WTC11 (cell line): ENCODE measurements at regions not wholly inside any gene's neighbourhood (a gene's known extent, or its start where the extent isn't known, plus 50 kb on each side); places are given as distances from the start of the nearest gene placed in this dataset.

ENCODE experiments used
- FOXK1 ChIP-seq: sonication (generic); formaldehyde crosslinking; IDR thresholded peaks from 2 replicates; pipeline ENCODE4 v1.8.0; 2022; ENCODE audit warnings: mild to moderate bottlenecking, moderate library complexity, missing genetic modification reagents
- IRF2 ChIP-seq: sonication (generic); formaldehyde crosslinking; IDR thresholded peaks from 2 replicates; pipeline ENCODE4 v1.8.0; 2022; ENCODE audit warnings: low read depth, missing genetic modification reagents, borderline replicate concordance
- MXD4 ChIP-seq: fragments of 250-450 bp; sonication (Bioruptor Pico); IDR thresholded peaks from 2 replicates; pipeline ENCODE4 v1.8.0; 2021; ENCODE audit warnings: mild to moderate bottlenecking, moderate library complexity, borderline replicate concordance
- ZBTB21 ChIP-seq: sonication (generic); formaldehyde crosslinking; IDR thresholded peaks from 2 replicates; pipeline ENCODE4 v1.8.1; 2023; ENCODE audit warnings: mild to moderate bottlenecking, missing genetic modification reagents, borderline replicate concordance
- TF ChIP-seq, protein P1 (sequence below): sonication (generic); formaldehyde crosslinking; IDR thresholded peaks from 2 replicates; pipeline ENCODE4 v1.8.1; 2022; ENCODE audit warnings: missing genetic modification reagents, borderline replicate concordance
- TF ChIP-seq, protein P2 (sequence below): fragments of 200-600 bp; IDR thresholded peaks from 2 replicates; pipeline ENCODE4 v1.8.0; 2022; ENCODE audit warnings: antibody characterized with exemption
- TF ChIP-seq, protein P3 (sequence below): sonication (generic); formaldehyde crosslinking; IDR thresholded peaks from 2 replicates; pipeline ENCODE4 v1.8.0; 2022; ENCODE audit warnings: mild to moderate bottlenecking, missing genetic modification reagents

GRCh38 chr11:106309070-106309684, 231.7 kb downstream of the AASDHPPT start:
- TF ChIP-seq, protein P1, sequence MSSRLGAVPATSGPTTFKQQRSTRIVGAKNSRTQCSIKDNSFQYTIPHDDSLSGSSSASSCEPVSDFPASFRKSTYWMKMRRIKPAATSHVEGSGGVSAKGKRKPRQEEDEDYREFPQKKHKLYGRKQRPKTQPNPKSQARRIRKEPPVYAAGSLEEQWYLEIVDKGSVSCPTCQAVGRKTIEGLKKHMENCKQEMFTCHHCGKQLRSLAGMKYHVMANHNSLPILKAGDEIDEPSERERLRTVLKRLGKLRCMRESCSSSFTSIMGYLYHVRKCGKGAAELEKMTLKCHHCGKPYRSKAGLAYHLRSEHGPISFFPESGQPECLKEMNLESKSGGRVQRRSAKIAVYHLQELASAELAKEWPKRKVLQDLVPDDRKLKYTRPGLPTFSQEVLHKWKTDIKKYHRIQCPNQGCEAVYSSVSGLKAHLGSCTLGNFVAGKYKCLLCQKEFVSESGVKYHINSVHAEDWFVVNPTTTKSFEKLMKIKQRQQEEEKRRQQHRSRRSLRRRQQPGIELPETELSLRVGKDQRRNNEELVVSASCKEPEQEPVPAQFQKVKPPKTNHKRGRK (CRISPR knock-in tag), result no peak
- TF ChIP-seq IRF2 (CRISPR knock-in tag) (no peak), FOXK1 (CRISPR knock-in tag) (no peak), ZBTB21 (CRISPR knock-in tag) (no peak), MXD4 (no peak)
- TF ChIP-seq, protein P2, sequence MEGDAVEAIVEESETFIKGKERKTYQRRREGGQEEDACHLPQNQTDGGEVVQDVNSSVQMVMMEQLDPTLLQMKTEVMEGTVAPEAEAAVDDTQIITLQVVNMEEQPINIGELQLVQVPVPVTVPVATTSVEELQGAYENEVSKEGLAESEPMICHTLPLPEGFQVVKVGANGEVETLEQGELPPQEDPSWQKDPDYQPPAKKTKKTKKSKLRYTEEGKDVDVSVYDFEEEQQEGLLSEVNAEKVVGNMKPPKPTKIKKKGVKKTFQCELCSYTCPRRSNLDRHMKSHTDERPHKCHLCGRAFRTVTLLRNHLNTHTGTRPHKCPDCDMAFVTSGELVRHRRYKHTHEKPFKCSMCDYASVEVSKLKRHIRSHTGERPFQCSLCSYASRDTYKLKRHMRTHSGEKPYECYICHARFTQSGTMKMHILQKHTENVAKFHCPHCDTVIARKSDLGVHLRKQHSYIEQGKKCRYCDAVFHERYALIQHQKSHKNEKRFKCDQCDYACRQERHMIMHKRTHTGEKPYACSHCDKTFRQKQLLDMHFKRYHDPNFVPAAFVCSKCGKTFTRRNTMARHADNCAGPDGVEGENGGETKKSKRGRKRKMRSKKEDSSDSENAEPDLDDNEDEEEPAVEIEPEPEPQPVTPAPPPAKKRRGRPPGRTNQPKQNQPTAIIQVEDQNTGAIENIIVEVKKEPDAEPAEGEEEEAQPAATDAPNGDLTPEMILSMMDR, result no peak
- TF ChIP-seq, protein P3, sequence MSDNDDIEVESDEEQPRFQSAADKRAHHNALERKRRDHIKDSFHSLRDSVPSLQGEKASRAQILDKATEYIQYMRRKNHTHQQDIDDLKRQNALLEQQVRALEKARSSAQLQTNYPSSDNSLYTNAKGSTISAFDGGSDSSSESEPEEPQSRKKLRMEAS (CRISPR knock-in tag), result no peak
